GM21447 (cell line): ENCODE measurements at regions not wholly inside any gene's neighbourhood (a gene's known extent, or its start where the extent isn't known, plus 50 kb on each side); places are given as distances from the start of the nearest gene placed in this dataset.
"Not testable (repeated sequence)": the region's sequence is repeated elsewhere in the genome, so short reads cannot be mapped to it uniquely, and the experiment has no call there.

Experiments used
- ATAC-seq: cut with Tn5 transposase; IDR thresholded peaks from one replicate; pipeline ENCODE4 v1.9.1; 2021; ENCODE audit not compliant: unreplicated experiment

- not testable (repeated sequence) for ATAC-seq
Measured at GRCh38 chrX:65888150-65888549, 151.7 kb downstream of the VSIG4 start.

GRCh38 chrX:65883556-65883955 is 156.3 kb downstream of the VSIG4 start:
- ATAC-seq = no peak

GRCh38 chrX:65879977-65880799 is 159.7 kb downstream of the VSIG4 start:
- no peak for ATAC-seq

- ATAC-seq = no peak
Measured at GRCh38 chrX:65878456-65878855, 161.4 kb downstream of the VSIG4 start.

- no peak for ATAC-seq
Measured at GRCh38 chrX:65877953-65878352, 161.9 kb downstream of the VSIG4 start.

- not testable (repeated sequence) for ATAC-seq
Measured at GRCh38 chrX:65875614-65876013, 164.3 kb downstream of the VSIG4 start.

GRCh38 chrX:65874765-65875164 is 165.1 kb downstream of the VSIG4 start:
- ATAC-seq = no peak

- no peak for ATAC-seq
Measured at GRCh38 chrX:65874110-65874509, 165.8 kb downstream of the VSIG4 start.

GRCh38 chrX:65873385-65873784 is 166.5 kb downstream of the VSIG4 start:
- no peak for ATAC-seq

- ATAC-seq = peak; percentile 72
Measured at GRCh38 chrX:65871671-65872311, 168.1 kb downstream of the VSIG4 start.

- not testable (repeated sequence) for ATAC-seq
Measured at GRCh38 chrX:65870544-65870943, 169.3 kb downstream of the VSIG4 start.

GRCh38 chrX:65866773-65867172 is 173.1 kb downstream of the VSIG4 start:
- ATAC-seq = no peak

GRCh38 chrX:65866146-65866545 is 173.7 kb downstream of the VSIG4 start:
- ATAC-seq = peak; percentile 80

GRCh38 chrX:65862638-65863037 is 177.2 kb downstream of the VSIG4 start:
- ATAC-seq = no peak

GRCh38 chrX:65859299-65859698 is 180.6 kb downstream of the VSIG4 start:
- no peak for ATAC-seq

- not testable (repeated sequence) for ATAC-seq
Measured at GRCh38 chrX:65854437-65854836, 185.4 kb downstream of the VSIG4 start.

- ATAC-seq = not testable (repeated sequence)
Measured at GRCh38 chrX:65851306-65851705, 183.9 kb downstream of the MSN start.

- not testable (repeated sequence) for ATAC-seq
Measured at GRCh38 chrX:65850821-65851220, 183.4 kb downstream of the MSN start.

- ATAC-seq = no peak
Measured at GRCh38 chrX:65846974-65847373, 179.5 kb downstream of the MSN start.

- no peak for ATAC-seq
Measured at GRCh38 chrX:65841263-65841662, 173.8 kb downstream of the MSN start.

- no peak for ATAC-seq
Measured at GRCh38 chrX:65838674-65839073, 171.2 kb downstream of the MSN start.

GRCh38 chrX:65837875-65838549 is 170.6 kb downstream of the MSN start:
- ATAC-seq = no peak
